K562 (cell line): ENCODE measurements at regions not wholly inside any gene's neighbourhood (a gene's known extent, or its start where the extent isn't known, plus 50 kb on each side); places are given as distances from the start of the nearest gene placed in this dataset.

Experiments
- ATF1 ChIP-seq, 2 experiments: fragments of 450-650 bp in 1 of 2; IDR thresholded peaks; 2 replicates each; pipeline ENCODE4 v1.6.1; 2016; ENCODE audit warnings: missing compliant biosample characterization in 1 of 2, missing genetic modification characterization in 1 of 2
- KDM2B ChIP-seq: fragments of 250-450 bp; sonication (Bioruptor Pico); IDR thresholded peaks from 2 replicates; pipeline ENCODE4 v1.8.0; 2021; ENCODE audit warnings: mild to moderate bottlenecking, moderate library complexity
- TF ChIP-seq, protein P1 (sequence below): sonication (generic); formaldehyde crosslinking; IDR thresholded peaks from 2 replicates; pipeline ENCODE4 v1.8.0; 2023; ENCODE audit warnings: missing genetic modification reagents, mild to moderate bottlenecking, borderline replicate concordance

DNA sequence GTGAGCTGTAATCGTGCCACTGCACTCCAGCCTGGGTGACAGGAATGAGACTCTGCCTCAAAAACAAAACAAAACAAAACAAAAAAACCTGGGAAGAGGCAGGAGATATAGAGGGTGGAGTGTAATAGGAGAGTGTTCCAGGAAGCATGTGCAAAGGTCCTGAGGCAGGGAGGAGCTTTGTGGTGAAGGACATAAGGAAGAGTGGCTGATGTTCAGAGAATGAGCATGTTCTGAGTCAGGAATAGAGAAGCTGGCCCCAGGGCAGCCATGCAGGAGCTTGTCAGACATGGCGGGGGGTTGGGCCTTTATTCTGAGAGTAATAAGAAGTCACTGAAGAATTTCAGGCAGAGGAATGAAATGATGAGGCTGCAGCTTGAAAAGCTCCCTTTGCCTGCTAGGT, 337.0 kb downstream of the CDH26 start:
- TF ChIP-seq KDM2B (CRISPR knock-in tag) (no peak), ATF1 (CRISPR knock-in tag; IDR thresholded peaks at IDR 0.05) (no peak), ATF1 (tag; IDR thresholded peaks at IDR 0.05) (no peak)
- TF ChIP-seq, protein P1, sequence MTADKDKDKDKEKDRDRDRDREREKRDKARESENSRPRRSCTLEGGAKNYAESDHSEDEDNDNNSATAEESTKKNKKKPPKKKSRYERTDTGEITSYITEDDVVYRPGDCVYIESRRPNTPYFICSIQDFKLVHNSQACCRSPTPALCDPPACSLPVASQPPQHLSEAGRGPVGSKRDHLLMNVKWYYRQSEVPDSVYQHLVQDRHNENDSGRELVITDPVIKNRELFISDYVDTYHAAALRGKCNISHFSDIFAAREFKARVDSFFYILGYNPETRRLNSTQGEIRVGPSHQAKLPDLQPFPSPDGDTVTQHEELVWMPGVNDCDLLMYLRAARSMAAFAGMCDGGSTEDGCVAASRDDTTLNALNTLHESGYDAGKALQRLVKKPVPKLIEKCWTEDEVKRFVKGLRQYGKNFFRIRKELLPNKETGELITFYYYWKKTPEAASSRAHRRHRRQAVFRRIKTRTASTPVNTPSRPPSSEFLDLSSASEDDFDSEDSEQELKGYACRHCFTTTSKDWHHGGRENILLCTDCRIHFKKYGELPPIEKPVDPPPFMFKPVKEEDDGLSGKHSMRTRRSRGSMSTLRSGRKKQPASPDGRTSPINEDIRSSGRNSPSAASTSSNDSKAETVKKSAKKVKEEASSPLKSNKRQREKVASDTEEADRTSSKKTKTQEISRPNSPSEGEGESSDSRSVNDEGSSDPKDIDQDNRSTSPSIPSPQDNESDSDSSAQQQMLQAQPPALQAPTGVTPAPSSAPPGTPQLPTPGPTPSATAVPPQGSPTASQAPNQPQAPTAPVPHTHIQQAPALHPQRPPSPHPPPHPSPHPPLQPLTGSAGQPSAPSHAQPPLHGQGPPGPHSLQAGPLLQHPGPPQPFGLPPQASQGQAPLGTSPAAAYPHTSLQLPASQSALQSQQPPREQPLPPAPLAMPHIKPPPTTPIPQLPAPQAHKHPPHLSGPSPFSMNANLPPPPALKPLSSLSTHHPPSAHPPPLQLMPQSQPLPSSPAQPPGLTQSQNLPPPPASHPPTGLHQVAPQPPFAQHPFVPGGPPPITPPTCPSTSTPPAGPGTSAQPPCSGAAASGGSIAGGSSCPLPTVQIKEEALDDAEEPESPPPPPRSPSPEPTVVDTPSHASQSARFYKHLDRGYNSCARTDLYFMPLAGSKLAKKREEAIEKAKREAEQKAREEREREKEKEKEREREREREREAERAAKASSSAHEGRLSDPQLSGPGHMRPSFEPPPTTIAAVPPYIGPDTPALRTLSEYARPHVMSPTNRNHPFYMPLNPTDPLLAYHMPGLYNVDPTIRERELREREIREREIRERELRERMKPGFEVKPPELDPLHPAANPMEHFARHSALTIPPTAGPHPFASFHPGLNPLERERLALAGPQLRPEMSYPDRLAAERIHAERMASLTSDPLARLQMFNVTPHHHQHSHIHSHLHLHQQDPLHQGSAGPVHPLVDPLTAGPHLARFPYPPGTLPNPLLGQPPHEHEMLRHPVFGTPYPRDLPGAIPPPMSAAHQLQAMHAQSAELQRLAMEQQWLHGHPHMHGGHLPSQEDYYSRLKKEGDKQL (CRISPR knock-in tag): no peak
